ENCODE measurements at regions not wholly inside any gene's neighbourhood (a gene's known extent, or its start where the extent isn't known, plus 50 kb on each side); places are given as distances from the start of the nearest gene placed in this dataset.

- H3K36me3 ChIP-seq (ENCODE audit: control insufficient read depth, insufficient read depth, low read length): no peaks in the 10 kb centered on the region
- TF ChIP-seq CTCF (IDR thresholded peaks at IDR 0.05; ENCODE audit: insufficient read depth, low read length, poor library complexity, severe bottlenecking): no peak
- H3K27me3 ChIP-seq (replicated peaks; ENCODE audit: control insufficient read depth, insufficient read depth, low read length): no peaks in the 10 kb centered on the region
- no peak for DNase-seq (ENCODE audit: extremely low read depth, insufficient read length)
- no peak overlapping the region for H3K4me3 ChIP-seq (replicated peaks; ENCODE audit: low read depth, low read length)
Measured at GRCh38 chr12:92055877-92056276, 89.8 kb downstream of the BTG1 start.

- Histone ChIP-seq H3K36me3 (ENCODE audit: control insufficient read depth, insufficient read depth, low read length) (no peaks in the 10 kb centered on the region), H3K27me3 (replicated peaks; ENCODE audit: control insufficient read depth, insufficient read depth, low read length) (no peaks in the 10 kb centered on the region), H3K4me3 (replicated peaks; ENCODE audit: low read depth, low read length) (no peak overlapping the region)
- DNase-seq (ENCODE audit: extremely low read depth, insufficient read length): no peak
- no peak for TF ChIP-seq CTCF (IDR thresholded peaks at IDR 0.05; ENCODE audit: insufficient read depth, low read length, poor library complexity, severe bottlenecking)
Measured at GRCh38 chr12:92051441-92051840, 94.2 kb downstream of the BTG1 start.

GRCh38 chr12:92049403-92049802 lies 96.2 kb downstream of the BTG1 start:
- no peak for TF ChIP-seq CTCF (IDR thresholded peaks at IDR 0.05; ENCODE audit: insufficient read depth, low read length, poor library complexity, severe bottlenecking)
- peak; percentile 44 for DNase-seq (ENCODE audit: extremely low read depth, insufficient read length)

GRCh38 chr12:92047393-92047826 lies 98.2 kb downstream of the BTG1 start:
- Histone ChIP-seq H3K4me3 (replicated peaks; ENCODE audit: low read depth, low read length) (no peak overlapping the region), H3K27me3 (replicated peaks; ENCODE audit: control insufficient read depth, insufficient read depth, low read length) (no peaks in the 10 kb centered on the region), H3K36me3 (ENCODE audit: control insufficient read depth, insufficient read depth, low read length) (no peaks in the 10 kb centered on the region)
- TF ChIP-seq CTCF (IDR thresholded peaks at IDR 0.05; ENCODE audit: insufficient read depth, low read length, poor library complexity, severe bottlenecking): no peak
- no peak for DNase-seq (ENCODE audit: extremely low read depth, insufficient read length)

More at GRCh38 chr12:92049403-92049802, 96.2 kb downstream of the BTG1 start:
- no peaks in the 10 kb centered on the region for H3K36me3 ChIP-seq (ENCODE audit: control insufficient read depth, insufficient read depth, low read length)
- H3K4me3 ChIP-seq (replicated peaks; ENCODE audit: low read depth, low read length): no peak overlapping the region
- no peaks in the 10 kb centered on the region for H3K27me3 ChIP-seq (replicated peaks; ENCODE audit: control insufficient read depth, insufficient read depth, low read length)

- TF ChIP-seq CTCF (IDR thresholded peaks at IDR 0.05; ENCODE audit: insufficient read depth, low read length, poor library complexity, severe bottlenecking): no peak
- no peak for DNase-seq (ENCODE audit: extremely low read depth, insufficient read length)
- Histone ChIP-seq H3K4me3 (replicated peaks; ENCODE audit: low read depth, low read length) (0 out of 2 replicates have a peak overlapping the region, but pooled peaks have one; percentile 4), H3K36me3 (ENCODE audit: control insufficient read depth, insufficient read depth, low read length) (no peaks in the 10 kb centered on the region), H3K27me3 (replicated peaks; ENCODE audit: control insufficient read depth, insufficient read depth, low read length) (no peaks in the 10 kb centered on the region)
Measured at GRCh38 chr12:92046557-92047392, 98.9 kb downstream of the BTG1 start.

Measured in GM06990 (cell line).